WTC11 (cell line): ENCODE measurements at regions not wholly inside any gene's neighbourhood (a gene's known extent, or its start where the extent isn't known, plus 50 kb on each side); places are given as distances from the start of the nearest gene placed in this dataset.

Experiments
- ATAC-seq: fragments of 200-7000 bp; cut with Tn5 transposase; 2 replicates; pipeline ENCODE4 v1.10.0; 2021; ENCODE audit warnings: mild to moderate bottlenecking, moderate library complexity
- CTCF ChIA-PET: fragments of 300-600 bp; sonication (Branson Sonifier 250); formaldehyde crosslinking; loops from one replicate; lab custom pipeline; 2021; ENCODE audit warnings: antibody characterized with exemption; lab: Charles Lee
- POLR2A ChIA-PET: fragments of 350-600 bp; sonication (Branson Sonifier 250); formaldehyde crosslinking; loops from one replicate; lab custom pipeline; 2021; ENCODE audit warnings: antibody characterized with exemption; lab: Charles Lee
- DNase-seq: peaks from one replicate; pipeline ENCODE4 v3.0.0; 2021; ENCODE audit warnings: low spot score
- H3K27ac Mint-ChIP-seq: 2 replicates; pipeline ENCODE4 v1.8.0; 2021; ENCODE audit warnings: mixed read lengths
- H3K27me3 Mint-ChIP-seq: 2 replicates; pipeline ENCODE4 v1.8.0; 2021; ENCODE audit warnings: low read depth, mild to moderate bottlenecking, moderate library complexity, mixed read lengths
- H3K36me3 Mint-ChIP-seq: 2 replicates; pipeline ENCODE4 v1.8.0; 2021; ENCODE audit warnings: mixed read lengths
- H3K4me1 Mint-ChIP-seq: 2 replicates; pipeline ENCODE4 v1.8.0; 2022; ENCODE audit warnings: mixed read lengths
- H3K4me3 Mint-ChIP-seq: 2 replicates; pipeline ENCODE4 v1.8.0; 2021; ENCODE audit warnings: mild to moderate bottlenecking, moderate library complexity, mixed read lengths
- H3K9me3 Mint-ChIP-seq: 2 replicates; pipeline ENCODE4 v1.8.0; 2021; ENCODE audit warnings: mixed read lengths
- CBFB ChIP-seq: sonication (generic); formaldehyde crosslinking; IDR thresholded peaks from 2 replicates; pipeline ENCODE4 v1.8.1; 2022; ENCODE audit warnings: mild to moderate bottlenecking, low read depth, missing genetic modification reagents
- ESRRA ChIP-seq: sonication (generic); formaldehyde crosslinking; IDR thresholded peaks from 2 replicates; pipeline ENCODE4 v1.8.1; 2022; ENCODE audit warnings: mild to moderate bottlenecking, missing genetic modification reagents, borderline replicate concordance
- GABPB1 ChIP-seq: sonication (generic); formaldehyde crosslinking; IDR thresholded peaks from 2 replicates; pipeline ENCODE4 v1.8.1; 2023; ENCODE audit warnings: mild to moderate bottlenecking, missing genetic modification reagents
- IRF2 ChIP-seq: sonication (generic); formaldehyde crosslinking; IDR thresholded peaks from 2 replicates; pipeline ENCODE4 v1.8.0; 2022; ENCODE audit warnings: low read depth, missing genetic modification reagents, borderline replicate concordance
- NFATC4 ChIP-seq: fragments of 250-450 bp; sonication (Bioruptor Pico); IDR thresholded peaks from 2 replicates; pipeline ENCODE4 v1.9.0; 2021; ENCODE audit warnings: mild to moderate bottlenecking
- OVOL2 ChIP-seq: fragments of 250-450 bp; sonication (Bioruptor Pico); IDR thresholded peaks from 2 replicates; pipeline ENCODE4 v1.9.0; 2021; ENCODE audit warnings: mild to moderate bottlenecking, borderline replicate concordance
- SOX15 ChIP-seq: fragments of 250-450 bp; sonication (Bioruptor Pico); IDR thresholded peaks from 2 replicates; pipeline ENCODE4 v1.9.0; 2021; ENCODE audit warnings: mild to moderate bottlenecking
- TEAD4 ChIP-seq: sonication (generic); formaldehyde crosslinking; IDR thresholded peaks from 2 replicates; pipeline ENCODE4 v1.8.0; 2022; ENCODE audit warnings: mild to moderate bottlenecking, missing genetic modification reagents
- TP53 ChIP-seq: sonication (generic); formaldehyde crosslinking; IDR thresholded peaks from 2 replicates; pipeline ENCODE4 v1.8.1; 2023; ENCODE audit warnings: mild to moderate bottlenecking, missing genetic modification reagents
- TF ChIP-seq, protein P1 (sequence below): fragments of 250-450 bp; sonication (Bioruptor Pico); conservative IDR thresholded peaks from 2 replicates; pipeline ENCODE4 v1.9.0; 2021; ENCODE audit warnings: mild to moderate bottlenecking
- TF ChIP-seq, protein P2 (sequence below): sonication (generic); formaldehyde crosslinking; conservative IDR thresholded peaks from 2 replicates; pipeline ENCODE4 v1.8.1; 2022; ENCODE audit warnings: mild to moderate bottlenecking, missing genetic modification reagents
- TF ChIP-seq, protein P3 (sequence below): fragments of 250-450 bp; sonication (Bioruptor Pico); IDR thresholded peaks from 2 replicates; pipeline ENCODE4 v1.9.0; 2021; ENCODE audit warnings: mild to moderate bottlenecking
- TF ChIP-seq, protein P4 (sequence below): sonication (generic); formaldehyde crosslinking; IDR thresholded peaks from 2 replicates; pipeline ENCODE4 v1.8.0; 2023; ENCODE audit warnings: missing genetic modification reagents, mild to moderate bottlenecking, borderline replicate concordance
- TF ChIP-seq, protein P5 (sequence below): fragments of 200-600 bp; IDR thresholded peaks from 2 replicates; pipeline ENCODE4 v1.8.0; 2022; ENCODE audit warnings: antibody characterized with exemption
- TF ChIP-seq, protein P6 (sequence below): fragments of 250-450 bp; sonication (Bioruptor Pico); IDR thresholded peaks from 2 replicates; pipeline ENCODE4 v1.9.0; 2021; ENCODE audit warnings: mild to moderate bottlenecking, borderline replicate concordance

DNA sequence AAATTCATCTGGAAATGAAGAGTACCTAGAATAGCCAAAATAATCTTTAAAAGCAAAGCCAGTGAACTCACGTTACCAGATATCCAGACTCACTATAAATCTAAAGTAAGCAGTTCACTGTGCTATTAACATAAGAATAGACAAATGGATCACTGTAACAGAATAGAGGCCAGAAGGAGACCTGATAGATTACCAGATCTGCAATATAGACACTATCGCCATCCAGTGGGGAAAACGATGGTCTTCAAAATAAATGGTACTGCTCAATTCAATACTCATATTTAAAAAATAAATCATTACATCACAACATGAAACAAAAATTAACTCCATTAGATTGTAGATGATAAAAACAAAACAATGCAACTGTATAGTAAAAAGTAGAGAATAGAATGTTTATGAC lies 158.6 kb upstream of the CDH8 start:
- POLR2A ChIA-PET, result no interaction called here
- ATAC-seq (peak; percentile 74), DNase-seq (no peak)
- H3K27me3 Mint-ChIP-seq, result no peaks in the 10 kb centered on the region
- no peak overlapping the region for H3K4me3 Mint-ChIP-seq
- no peaks in the 10 kb centered on the region for H3K9me3 Mint-ChIP-seq
- no peak overlapping the region for H3K27ac Mint-ChIP-seq
- CTCF ChIA-PET, result no interaction called here
- no peaks in the 10 kb centered on the region for H3K36me3 Mint-ChIP-seq
- TF ChIP-seq SOX15 (CRISPR knock-in tag), result no peak
- TF ChIP-seq CBFB (CRISPR knock-in tag), result no peak
- TF ChIP-seq, protein P1, sequence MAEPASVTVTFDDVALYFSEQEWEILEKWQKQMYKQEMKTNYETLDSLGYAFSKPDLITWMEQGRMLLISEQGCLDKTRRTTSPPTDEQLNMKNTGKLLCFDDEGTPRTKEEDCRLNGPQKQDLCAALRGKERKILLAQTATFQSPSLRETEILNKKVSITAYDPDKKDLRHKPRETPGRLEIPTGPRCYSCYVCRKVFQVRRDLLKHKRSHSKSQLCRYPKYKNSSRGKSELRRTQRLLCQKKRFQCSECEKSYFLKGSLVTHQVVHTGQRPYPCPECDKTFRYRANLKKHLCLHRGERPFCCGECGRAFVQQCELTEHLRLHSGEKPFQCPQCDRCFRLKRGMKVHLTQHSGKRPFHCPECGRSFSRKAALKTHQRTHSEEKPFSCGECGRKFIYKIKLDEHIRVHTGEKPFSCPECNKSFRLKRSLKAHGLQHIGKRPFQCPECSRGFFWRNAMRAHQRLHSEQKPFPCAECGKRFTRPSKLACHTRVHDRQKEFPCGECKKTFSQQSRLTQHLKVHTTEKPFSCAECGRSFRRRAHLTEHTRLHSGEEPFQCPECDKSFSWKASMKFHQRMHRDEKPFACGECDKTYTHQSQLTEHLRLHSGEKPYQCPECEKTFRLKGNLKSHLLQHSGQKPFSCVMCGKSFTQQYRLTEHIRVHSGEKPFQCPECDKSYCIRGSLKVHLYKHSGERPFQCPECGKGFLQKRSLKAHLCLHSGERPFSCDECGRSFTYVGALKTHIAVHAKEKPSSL (CRISPR knock-in tag), result no peak
- no peak for TF ChIP-seq IRF2 (CRISPR knock-in tag)
- no peak for TF ChIP-seq ESRRA (CRISPR knock-in tag)
- no peak for TF ChIP-seq TP53 (CRISPR knock-in tag)
- TF ChIP-seq, protein P2, sequence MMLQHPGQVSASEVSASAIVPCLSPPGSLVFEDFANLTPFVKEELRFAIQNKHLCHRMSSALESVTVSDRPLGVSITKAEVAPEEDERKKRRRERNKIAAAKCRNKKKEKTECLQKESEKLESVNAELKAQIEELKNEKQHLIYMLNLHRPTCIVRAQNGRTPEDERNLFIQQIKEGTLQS (CRISPR knock-in tag), result no peak
- TF ChIP-seq TEAD4 (CRISPR knock-in tag), result no peak
- TF ChIP-seq, protein P3, sequence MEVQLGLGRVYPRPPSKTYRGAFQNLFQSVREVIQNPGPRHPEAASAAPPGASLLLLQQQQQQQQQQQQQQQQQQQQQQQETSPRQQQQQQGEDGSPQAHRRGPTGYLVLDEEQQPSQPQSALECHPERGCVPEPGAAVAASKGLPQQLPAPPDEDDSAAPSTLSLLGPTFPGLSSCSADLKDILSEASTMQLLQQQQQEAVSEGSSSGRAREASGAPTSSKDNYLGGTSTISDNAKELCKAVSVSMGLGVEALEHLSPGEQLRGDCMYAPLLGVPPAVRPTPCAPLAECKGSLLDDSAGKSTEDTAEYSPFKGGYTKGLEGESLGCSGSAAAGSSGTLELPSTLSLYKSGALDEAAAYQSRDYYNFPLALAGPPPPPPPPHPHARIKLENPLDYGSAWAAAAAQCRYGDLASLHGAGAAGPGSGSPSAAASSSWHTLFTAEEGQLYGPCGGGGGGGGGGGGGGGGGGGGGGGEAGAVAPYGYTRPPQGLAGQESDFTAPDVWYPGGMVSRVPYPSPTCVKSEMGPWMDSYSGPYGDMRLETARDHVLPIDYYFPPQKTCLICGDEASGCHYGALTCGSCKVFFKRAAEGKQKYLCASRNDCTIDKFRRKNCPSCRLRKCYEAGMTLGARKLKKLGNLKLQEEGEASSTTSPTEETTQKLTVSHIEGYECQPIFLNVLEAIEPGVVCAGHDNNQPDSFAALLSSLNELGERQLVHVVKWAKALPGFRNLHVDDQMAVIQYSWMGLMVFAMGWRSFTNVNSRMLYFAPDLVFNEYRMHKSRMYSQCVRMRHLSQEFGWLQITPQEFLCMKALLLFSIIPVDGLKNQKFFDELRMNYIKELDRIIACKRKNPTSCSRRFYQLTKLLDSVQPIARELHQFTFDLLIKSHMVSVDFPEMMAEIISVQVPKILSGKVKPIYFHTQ (CRISPR knock-in tag), result no peak
- no peak for TF ChIP-seq OVOL2 (CRISPR knock-in tag)
- no peak for TF ChIP-seq GABPB1 (CRISPR knock-in tag)
- TF ChIP-seq, protein P4, sequence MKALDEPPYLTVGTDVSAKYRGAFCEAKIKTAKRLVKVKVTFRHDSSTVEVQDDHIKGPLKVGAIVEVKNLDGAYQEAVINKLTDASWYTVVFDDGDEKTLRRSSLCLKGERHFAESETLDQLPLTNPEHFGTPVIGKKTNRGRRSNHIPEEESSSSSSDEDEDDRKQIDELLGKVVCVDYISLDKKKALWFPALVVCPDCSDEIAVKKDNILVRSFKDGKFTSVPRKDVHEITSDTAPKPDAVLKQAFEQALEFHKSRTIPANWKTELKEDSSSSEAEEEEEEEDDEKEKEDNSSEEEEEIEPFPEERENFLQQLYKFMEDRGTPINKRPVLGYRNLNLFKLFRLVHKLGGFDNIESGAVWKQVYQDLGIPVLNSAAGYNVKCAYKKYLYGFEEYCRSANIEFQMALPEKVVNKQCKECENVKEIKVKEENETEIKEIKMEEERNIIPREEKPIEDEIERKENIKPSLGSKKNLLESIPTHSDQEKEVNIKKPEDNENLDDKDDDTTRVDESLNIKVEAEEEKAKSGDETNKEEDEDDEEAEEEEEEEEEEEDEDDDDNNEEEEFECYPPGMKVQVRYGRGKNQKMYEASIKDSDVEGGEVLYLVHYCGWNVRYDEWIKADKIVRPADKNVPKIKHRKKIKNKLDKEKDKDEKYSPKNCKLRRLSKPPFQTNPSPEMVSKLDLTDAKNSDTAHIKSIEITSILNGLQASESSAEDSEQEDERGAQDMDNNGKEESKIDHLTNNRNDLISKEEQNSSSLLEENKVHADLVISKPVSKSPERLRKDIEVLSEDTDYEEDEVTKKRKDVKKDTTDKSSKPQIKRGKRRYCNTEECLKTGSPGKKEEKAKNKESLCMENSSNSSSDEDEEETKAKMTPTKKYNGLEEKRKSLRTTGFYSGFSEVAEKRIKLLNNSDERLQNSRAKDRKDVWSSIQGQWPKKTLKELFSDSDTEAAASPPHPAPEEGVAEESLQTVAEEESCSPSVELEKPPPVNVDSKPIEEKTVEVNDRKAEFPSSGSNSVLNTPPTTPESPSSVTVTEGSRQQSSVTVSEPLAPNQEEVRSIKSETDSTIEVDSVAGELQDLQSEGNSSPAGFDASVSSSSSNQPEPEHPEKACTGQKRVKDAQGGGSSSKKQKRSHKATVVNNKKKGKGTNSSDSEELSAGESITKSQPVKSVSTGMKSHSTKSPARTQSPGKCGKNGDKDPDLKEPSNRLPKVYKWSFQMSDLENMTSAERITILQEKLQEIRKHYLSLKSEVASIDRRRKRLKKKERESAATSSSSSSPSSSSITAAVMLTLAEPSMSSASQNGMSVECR, result no peak
- no peaks in the 10 kb centered on the region for H3K4me1 Mint-ChIP-seq

DNA sequence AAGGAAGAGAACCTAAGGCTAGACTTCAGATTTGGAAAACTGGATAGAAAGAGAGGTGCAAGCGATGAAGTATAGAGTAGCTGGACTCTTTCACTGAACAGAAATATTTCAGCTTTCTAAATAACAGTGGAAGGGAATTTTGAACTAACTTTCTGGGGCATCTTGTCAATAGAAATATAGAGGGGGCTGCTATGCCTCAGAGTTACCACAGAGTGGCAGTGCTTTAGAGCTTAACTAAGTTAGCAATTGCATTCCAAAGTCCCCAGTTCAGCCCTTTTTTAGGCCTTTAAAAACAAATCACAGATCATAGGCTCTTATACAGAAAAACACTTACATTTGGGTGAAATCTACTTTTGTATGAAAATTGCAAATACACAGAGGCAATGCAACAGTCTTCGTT lies 154.2 kb upstream of the CDH8 start:
- ATAC-seq, result peak; percentile 88
- POLR2A ChIA-PET, result interaction anchor here (0.6 to 0.7 kb wide), 2 partner anchors 23 to 748 kb away, joined by 3 to 4 read pairs; no protein-coding TSS in a partner anchor
- H3K27ac Mint-ChIP-seq, result no peak overlapping the region
- no peaks in the 10 kb centered on the region for H3K9me3 Mint-ChIP-seq
- no peak overlapping the region for H3K4me3 Mint-ChIP-seq
- CTCF ChIA-PET, result interaction anchor here (0.6 to 2.6 kb wide), 23 partner anchors 9 to 1099 kb away, joined by 3 to 20 read pairs (median 4); no protein-coding TSS in a partner anchor
- H3K4me1 Mint-ChIP-seq, result peaks cover 4% of the 10 kb centered on the region; the same call in 1 of the 2 replicates
- H3K36me3 Mint-ChIP-seq, result no peaks in the 10 kb centered on the region
- DNase-seq, result no peak
- TF ChIP-seq NFATC4 (CRISPR knock-in tag), result no peak
- TF ChIP-seq, protein P5, sequence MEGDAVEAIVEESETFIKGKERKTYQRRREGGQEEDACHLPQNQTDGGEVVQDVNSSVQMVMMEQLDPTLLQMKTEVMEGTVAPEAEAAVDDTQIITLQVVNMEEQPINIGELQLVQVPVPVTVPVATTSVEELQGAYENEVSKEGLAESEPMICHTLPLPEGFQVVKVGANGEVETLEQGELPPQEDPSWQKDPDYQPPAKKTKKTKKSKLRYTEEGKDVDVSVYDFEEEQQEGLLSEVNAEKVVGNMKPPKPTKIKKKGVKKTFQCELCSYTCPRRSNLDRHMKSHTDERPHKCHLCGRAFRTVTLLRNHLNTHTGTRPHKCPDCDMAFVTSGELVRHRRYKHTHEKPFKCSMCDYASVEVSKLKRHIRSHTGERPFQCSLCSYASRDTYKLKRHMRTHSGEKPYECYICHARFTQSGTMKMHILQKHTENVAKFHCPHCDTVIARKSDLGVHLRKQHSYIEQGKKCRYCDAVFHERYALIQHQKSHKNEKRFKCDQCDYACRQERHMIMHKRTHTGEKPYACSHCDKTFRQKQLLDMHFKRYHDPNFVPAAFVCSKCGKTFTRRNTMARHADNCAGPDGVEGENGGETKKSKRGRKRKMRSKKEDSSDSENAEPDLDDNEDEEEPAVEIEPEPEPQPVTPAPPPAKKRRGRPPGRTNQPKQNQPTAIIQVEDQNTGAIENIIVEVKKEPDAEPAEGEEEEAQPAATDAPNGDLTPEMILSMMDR, result peak; percentile 56
- TF ChIP-seq, protein P6, sequence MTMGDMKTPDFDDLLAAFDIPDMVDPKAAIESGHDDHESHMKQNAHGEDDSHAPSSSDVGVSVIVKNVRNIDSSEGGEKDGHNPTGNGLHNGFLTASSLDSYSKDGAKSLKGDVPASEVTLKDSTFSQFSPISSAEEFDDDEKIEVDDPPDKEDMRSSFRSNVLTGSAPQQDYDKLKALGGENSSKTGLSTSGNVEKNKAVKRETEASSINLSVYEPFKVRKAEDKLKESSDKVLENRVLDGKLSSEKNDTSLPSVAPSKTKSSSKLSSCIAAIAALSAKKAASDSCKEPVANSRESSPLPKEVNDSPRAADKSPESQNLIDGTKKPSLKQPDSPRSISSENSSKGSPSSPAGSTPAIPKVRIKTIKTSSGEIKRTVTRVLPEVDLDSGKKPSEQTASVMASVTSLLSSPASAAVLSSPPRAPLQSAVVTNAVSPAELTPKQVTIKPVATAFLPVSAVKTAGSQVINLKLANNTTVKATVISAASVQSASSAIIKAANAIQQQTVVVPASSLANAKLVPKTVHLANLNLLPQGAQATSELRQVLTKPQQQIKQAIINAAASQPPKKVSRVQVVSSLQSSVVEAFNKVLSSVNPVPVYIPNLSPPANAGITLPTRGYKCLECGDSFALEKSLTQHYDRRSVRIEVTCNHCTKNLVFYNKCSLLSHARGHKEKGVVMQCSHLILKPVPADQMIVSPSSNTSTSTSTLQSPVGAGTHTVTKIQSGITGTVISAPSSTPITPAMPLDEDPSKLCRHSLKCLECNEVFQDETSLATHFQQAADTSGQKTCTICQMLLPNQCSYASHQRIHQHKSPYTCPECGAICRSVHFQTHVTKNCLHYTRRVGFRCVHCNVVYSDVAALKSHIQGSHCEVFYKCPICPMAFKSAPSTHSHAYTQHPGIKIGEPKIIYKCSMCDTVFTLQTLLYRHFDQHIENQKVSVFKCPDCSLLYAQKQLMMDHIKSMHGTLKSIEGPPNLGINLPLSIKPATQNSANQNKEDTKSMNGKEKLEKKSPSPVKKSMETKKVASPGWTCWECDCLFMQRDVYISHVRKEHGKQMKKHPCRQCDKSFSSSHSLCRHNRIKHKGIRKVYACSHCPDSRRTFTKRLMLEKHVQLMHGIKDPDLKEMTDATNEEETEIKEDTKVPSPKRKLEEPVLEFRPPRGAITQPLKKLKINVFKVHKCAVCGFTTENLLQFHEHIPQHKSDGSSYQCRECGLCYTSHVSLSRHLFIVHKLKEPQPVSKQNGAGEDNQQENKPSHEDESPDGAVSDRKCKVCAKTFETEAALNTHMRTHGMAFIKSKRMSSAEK (CRISPR knock-in tag), result no peak
- TF ChIP-seq, all 79 proteins: peak for 1
- no peaks in the 10 kb centered on the region for H3K27me3 Mint-ChIP-seq
